ENCODE measurements at regions not wholly inside any gene's neighbourhood (a gene's known extent, or its start where the extent isn't known, plus 50 kb on each side); places are given as distances from the start of the nearest gene placed in this dataset.

GRCh38 chr4:141311246-141312204, 90.8 kb downstream of the ZNF330 start:
- Mint-ChIP-seq H3K27me3 (ENCODE audit: low read depth) (peaks cover 11% of the 10 kb centered on the region), H3K4me3 (no peak overlapping the region), H3K36me3 (no peaks in the 10 kb centered on the region), H3K4me1 (peaks cover 9% of the 10 kb centered on the region), H3K27ac (no peak overlapping the region), H3K9me3 (no peaks in the 10 kb centered on the region)
- ATAC-seq (no peak), DNase-seq (ENCODE audit: low spot score) (no peak)
- ChIA-PET POLR2A (no interaction called here), CTCF (no interaction called here)
- TF ChIP-seq TCF7 (CRISPR knock-in tag; IDR thresholded peaks at IDR 0.05; ENCODE audit: low read depth): no peak
- no peak for TF ChIP-seq USF1 (CRISPR knock-in tag; IDR thresholded peaks at IDR 0.05)
- TF ChIP-seq CREB1 (CRISPR knock-in tag; IDR thresholded peaks at IDR 0.05): no peak
- TF ChIP-seq KAT7 (CRISPR knock-in tag; IDR thresholded peaks at IDR 0.05; ENCODE audit: borderline replicate concordance): no peak
- TF ChIP-seq GTF2I (CRISPR knock-in tag; conservative IDR thresholded peaks at IDR 0.05): no peak
- TF ChIP-seq ZNF396 (CRISPR knock-in tag; IDR thresholded peaks at IDR 0.05; ENCODE audit: borderline replicate concordance): no peak
- no peak for TF ChIP-seq ZNF671 (CRISPR knock-in tag; IDR thresholded peaks at IDR 0.05)
- TF ChIP-seq ZSCAN18 (CRISPR knock-in tag; IDR thresholded peaks at IDR 0.05): no peak
- TF ChIP-seq GABPB1 (CRISPR knock-in tag; IDR thresholded peaks at IDR 0.05): no peak
- TF ChIP-seq RORB (CRISPR knock-in tag; IDR thresholded peaks at IDR 0.05): no peak
- TF ChIP-seq SMAD3 (CRISPR knock-in tag; IDR thresholded peaks at IDR 0.05; ENCODE audit: borderline replicate concordance): no peak
- no peak for TF ChIP-seq NR3C1 (CRISPR knock-in tag; conservative IDR thresholded peaks at IDR 0.05; ENCODE audit: low read depth)

GRCh38 chr4:141314627-141315026, 93.9 kb downstream of the ZNF330 start:
- Mint-ChIP-seq H3K4me3 (no peak overlapping the region), H3K27ac (no peak overlapping the region), H3K9me3 (no peaks in the 10 kb centered on the region), H3K36me3 (no peaks in the 10 kb centered on the region), H3K4me1 (peaks cover 16% of the 10 kb centered on the region), H3K27me3 (ENCODE audit: low read depth) (peaks cover 15% of the 10 kb centered on the region)
- ATAC-seq (peak; percentile 88), DNase-seq (ENCODE audit: low spot score) (no peak)
- ChIA-PET CTCF (no interaction called here), POLR2A (no interaction called here)
- TF ChIP-seq SP1 (CRISPR knock-in tag; conservative IDR thresholded peaks at IDR 0.05): no peak
- TF ChIP-seq GRHL2 (CRISPR knock-in tag; IDR thresholded peaks at IDR 0.05; ENCODE audit: insufficient replicate concordance, severe bottlenecking): no peak
- no peak for TF ChIP-seq SOX15 (CRISPR knock-in tag; IDR thresholded peaks at IDR 0.05)
- TF ChIP-seq HMGXB4 (CRISPR knock-in tag; IDR thresholded peaks at IDR 0.05): no peak
- TF ChIP-seq JUN (CRISPR knock-in tag; IDR thresholded peaks at IDR 0.05): no peak
- TF ChIP-seq ZNF416 (CRISPR knock-in tag; IDR thresholded peaks at IDR 0.05): no peak
- TF ChIP-seq SMAD3 (CRISPR knock-in tag; IDR thresholded peaks at IDR 0.05; ENCODE audit: borderline replicate concordance): no peak
- no peak for TF ChIP-seq NR1H2 (CRISPR knock-in tag; IDR thresholded peaks at IDR 0.05)
- TF ChIP-seq KAT7 (CRISPR knock-in tag; IDR thresholded peaks at IDR 0.05; ENCODE audit: borderline replicate concordance): no peak
- no peak for TF ChIP-seq RORB (CRISPR knock-in tag; IDR thresholded peaks at IDR 0.05)

Measured in WTC11 (cell line).